Esophagus muscularis mucosa (tissue), 4 donors: ENCODE measurements at regions not wholly inside any gene's neighbourhood (a gene's known extent, or its start where the extent isn't known, plus 50 kb on each side); places are given as distances from the start of the nearest gene placed in this dataset.
"Not testable (repeated sequence)": the region's sequence is repeated elsewhere in the genome, so short reads cannot be mapped to it uniquely, and the experiment has no call there.

Source experiments
- DNase-seq: peaks from one replicate; pipeline ENCODE4 v3.0.0-alpha.2; 2017; ENCODE audit errors: extremely low spot score
- H3K27ac ChIP-seq, 4 donors: fragments of 200-600 bp; sonication (generic); replicated peaks in 1 of 4; 1 replicate in 3 of 4; 2 replicates in 1 of 4; pipeline ENCODE4 v1.5.1; 2016 to 2019; ENCODE audit warnings: mild to moderate bottlenecking in 1 of 4
- H3K27me3 ChIP-seq, 4 donors: fragments of 200-600 bp; sonication (generic); one replicate each; pipeline versions ENCODE4 v1.5.1 to v1.6.0; 2016 to 2019
- H3K36me3 ChIP-seq, 4 donors: fragments of 200-600 bp; sonication (generic); one replicate each; pipeline ENCODE4 v1.5.1; 2016 to 2019
- H3K4me1 ChIP-seq, 4 donors: fragments of 200-600 bp; sonication (generic); one replicate each; pipeline ENCODE4 v1.5.1; 2016 to 2019
- H3K4me3 ChIP-seq, 4 donors: fragments of 200-600 bp; sonication (generic); 1 replicate in 2 of 4; 2 replicates in 2 of 4; pipeline ENCODE4 v1.5.1; 2016 to 2019; ENCODE audit warnings: mild to moderate bottlenecking in 4 of 4, moderate library complexity in 1 of 4
- H3K9me3 ChIP-seq, 4 donors: fragments of 200-600 bp; sonication (generic); 1 replicate in 3 of 4; 2 replicates in 1 of 4; pipeline ENCODE4 v1.5.1; 2016 to 2019
- EP300 ChIP-seq: sonication (generic); formaldehyde crosslinking; IDR thresholded peaks from one replicate; pipeline ENCODE4 v1.6.1; 2017; ENCODE audit warnings: antibody characterized with exemption
- POLR2A ChIP-seq: fragments of 450-650 bp; IDR thresholded peaks from one replicate; pipeline ENCODE4 v1.6.1; 2017; ENCODE audit warnings: antibody characterized with exemption, moderate library complexity, mild to moderate bottlenecking, low read depth
- POLR2AphosphoS5 ChIP-seq, 2 donors: sonication (generic); formaldehyde crosslinking; IDR thresholded peaks; one replicate each; pipeline ENCODE4 v1.6.1; 2017; ENCODE audit warnings: antibody characterized with exemption in 2 of 2
- WGBS: methylation state at CpG from one replicate; pipeline ENCODE4 v1.1.5; 2018; 5-methylcytosine and 5-hydroxymethylcytosine counted together
- intact Hi-C: fragments of 100-400 bp; cut with DNase I; formaldehyde crosslinking; loops from one replicate; pipeline ENCODE4 v1.15.1; 2023
- TF ChIP-seq, protein P1 (sequence below), 3 experiments: fragments of 200-600 bp in 2 of 3; fragments of 450-650 bp in 1 of 3; sonication (generic) in 2 of 3; IDR thresholded peaks; one replicate each; pipeline ENCODE4 v1.5.1; 2017 to 2019; ENCODE audit warnings: antibody characterized with exemption in 3 of 3, mild to moderate bottlenecking in 2 of 3, moderate library complexity in 1 of 3

DNA sequence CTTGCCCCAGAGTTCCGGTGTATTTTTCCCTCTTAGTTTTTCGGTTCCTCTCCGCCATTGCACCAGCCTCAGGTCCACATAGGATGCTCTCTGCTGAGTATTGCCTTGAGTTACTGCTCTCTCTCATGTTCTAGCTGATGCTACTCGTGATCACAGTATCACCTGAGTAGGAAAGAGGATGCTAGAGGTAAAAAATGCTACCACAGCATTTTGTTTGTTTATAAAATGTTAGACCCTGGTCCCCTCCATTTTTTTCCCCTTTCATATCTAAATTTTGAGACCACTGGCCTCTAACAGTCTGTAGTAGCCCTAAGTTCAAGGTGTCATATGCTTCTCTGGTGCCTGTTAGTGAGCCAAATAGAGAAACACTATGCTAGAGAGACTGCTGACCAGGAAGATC is 175.5 kb downstream of the OR2B2 start:
- no peak for TF ChIP-seq POLR2AphosphoS5 (IDR thresholded peaks at IDR 0.05)
- no peak for TF ChIP-seq EP300
- no peak for TF ChIP-seq POLR2A
- TF ChIP-seq, protein P1, sequence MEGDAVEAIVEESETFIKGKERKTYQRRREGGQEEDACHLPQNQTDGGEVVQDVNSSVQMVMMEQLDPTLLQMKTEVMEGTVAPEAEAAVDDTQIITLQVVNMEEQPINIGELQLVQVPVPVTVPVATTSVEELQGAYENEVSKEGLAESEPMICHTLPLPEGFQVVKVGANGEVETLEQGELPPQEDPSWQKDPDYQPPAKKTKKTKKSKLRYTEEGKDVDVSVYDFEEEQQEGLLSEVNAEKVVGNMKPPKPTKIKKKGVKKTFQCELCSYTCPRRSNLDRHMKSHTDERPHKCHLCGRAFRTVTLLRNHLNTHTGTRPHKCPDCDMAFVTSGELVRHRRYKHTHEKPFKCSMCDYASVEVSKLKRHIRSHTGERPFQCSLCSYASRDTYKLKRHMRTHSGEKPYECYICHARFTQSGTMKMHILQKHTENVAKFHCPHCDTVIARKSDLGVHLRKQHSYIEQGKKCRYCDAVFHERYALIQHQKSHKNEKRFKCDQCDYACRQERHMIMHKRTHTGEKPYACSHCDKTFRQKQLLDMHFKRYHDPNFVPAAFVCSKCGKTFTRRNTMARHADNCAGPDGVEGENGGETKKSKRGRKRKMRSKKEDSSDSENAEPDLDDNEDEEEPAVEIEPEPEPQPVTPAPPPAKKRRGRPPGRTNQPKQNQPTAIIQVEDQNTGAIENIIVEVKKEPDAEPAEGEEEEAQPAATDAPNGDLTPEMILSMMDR (IDR thresholded peaks at IDR 0.05) = no peak
- intact Hi-C loops = no loop called here
- Histone ChIP-seq H3K9me3 (no peaks in the 10 kb centered on the region), H3K27ac (no peak overlapping the region), H3K27me3 (peaks cover 0 to 53% (median 2%) of the 10 kb centered on the region in 4 donors), H3K36me3 (no peaks in the 10 kb centered on the region), H3K4me1 (peaks cover 0 to 4% (median 1%) of the 10 kb centered on the region in 4 donors), H3K4me3 (no peak overlapping the region)
- DNase-seq = no peak
- 93% methylated on average over 4 of the region's 4 CpGs for WGBS

DNA sequence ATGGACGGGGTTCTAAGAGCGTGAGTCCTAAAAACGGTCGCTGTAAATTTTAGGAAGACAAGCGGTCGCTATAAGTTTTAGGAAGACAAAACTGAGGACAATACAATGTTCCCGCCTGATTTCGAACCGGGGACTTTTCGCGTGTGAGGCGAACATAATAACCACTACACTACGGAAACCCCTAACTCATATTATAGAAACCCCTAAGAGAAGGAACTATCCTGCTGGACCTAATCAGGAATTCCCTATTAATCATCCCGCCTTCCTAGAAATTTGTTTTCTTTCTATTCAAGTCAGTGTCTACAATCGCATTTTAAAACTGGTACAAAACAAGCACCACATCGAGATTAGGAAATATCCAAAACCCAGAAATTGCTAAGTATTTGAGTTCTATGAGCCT is 183.8 kb downstream of the OR2B2 start:
- Histone ChIP-seq H3K4me3 (no peak overlapping the region), H3K27ac (no peak overlapping the region), H3K27me3 (peaks cover 0 to 55% (median 0%) of the 10 kb centered on the region in 4 donors), H3K9me3 (no peaks in the 10 kb centered on the region), H3K4me1 (no peaks in the 10 kb centered on the region), H3K36me3 (no peaks in the 10 kb centered on the region)
- DNase-seq = no peak
- intact Hi-C loops = no loop called here
- TF ChIP-seq, protein P1 (IDR thresholded peaks at IDR 0.05) = no peak
- WGBS = 81% methylated on average over 16 of the region's 16 CpGs

DNA sequence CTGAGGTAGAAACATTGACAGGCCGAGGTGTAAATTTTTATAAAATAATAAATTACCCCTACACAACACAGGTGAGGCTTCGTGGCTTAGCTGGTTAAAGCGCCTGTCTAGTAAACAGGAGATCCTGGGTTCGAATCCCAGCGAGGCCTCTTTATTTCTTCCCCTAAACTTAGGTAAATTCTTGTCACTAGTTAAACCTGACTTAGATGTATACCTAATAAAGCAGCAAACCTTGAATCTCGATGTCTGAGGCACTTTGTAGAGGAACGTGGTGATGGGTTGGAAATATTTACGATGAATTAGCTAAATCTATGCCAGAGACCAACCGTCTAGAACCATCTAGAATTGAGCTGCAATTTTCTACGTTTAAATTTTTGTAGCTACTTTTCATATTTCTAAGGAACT is 185.6 kb downstream of the OR2B2 start:
- Histone ChIP-seq H3K9me3 (no peaks in the 10 kb centered on the region), H3K27me3 (peaks cover 0 to 52% (median 0%) of the 10 kb centered on the region in 4 donors), H3K27ac (no peak overlapping the region), H3K4me1 (no peaks in the 10 kb centered on the region), H3K36me3 (no peaks in the 10 kb centered on the region), H3K4me3 (no peak overlapping the region)
- WGBS = 66% methylated on average over 10 of the region's 10 CpGs
- no peak for DNase-seq
- intact Hi-C loops = no loop called here
- TF ChIP-seq POLR2A = no peak
- no peak for TF ChIP-seq EP300
- TF ChIP-seq, protein P1 (IDR thresholded peaks at IDR 0.05) = no peak
- no peak for TF ChIP-seq POLR2AphosphoS5 (IDR thresholded peaks at IDR 0.05)

DNA sequence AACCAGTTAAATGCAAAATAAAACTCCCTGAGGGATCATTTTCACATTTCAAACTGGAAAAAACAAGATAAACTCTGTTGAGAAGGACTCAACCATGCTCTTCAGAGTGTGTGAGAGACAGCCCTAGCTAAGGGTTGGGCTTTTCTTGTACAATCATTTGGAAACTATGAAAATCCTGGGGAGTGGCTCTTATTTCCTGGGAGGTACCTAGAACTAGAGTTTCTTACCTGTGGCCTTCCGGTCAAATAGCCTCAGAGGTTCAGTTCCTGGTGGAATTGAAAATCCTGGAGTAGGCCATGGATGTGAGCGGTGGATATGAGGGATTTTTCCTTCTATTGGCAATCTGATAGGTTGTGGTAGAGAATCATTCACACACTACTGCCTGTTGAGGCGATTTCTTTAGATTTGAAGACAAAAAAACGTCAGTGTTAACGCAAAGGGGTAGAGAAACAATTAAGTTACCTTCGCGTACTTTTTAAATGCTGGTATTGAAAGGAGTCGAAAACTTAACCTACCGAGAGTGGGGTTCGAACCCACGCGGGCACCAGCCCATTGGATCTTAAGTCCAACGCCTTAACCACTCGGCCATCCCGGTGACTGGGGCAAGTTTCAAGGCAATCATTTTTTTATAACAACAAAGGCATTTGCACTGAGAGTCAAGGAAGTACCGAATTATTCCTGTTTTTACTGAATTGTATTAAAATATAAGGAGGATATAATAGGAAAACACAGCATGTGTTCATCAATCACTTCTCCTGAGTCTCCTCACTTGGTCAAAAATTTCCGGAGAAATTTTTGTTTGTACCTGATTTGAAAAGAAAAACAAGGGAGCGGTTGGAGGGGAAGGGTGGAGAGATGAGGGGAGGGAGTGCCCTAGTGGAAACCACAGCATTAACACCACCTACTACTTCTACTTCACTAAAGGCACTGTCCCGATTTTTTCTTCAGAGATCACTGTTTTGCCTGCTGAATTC is 191.3 kb downstream of the OR2B2 start:
- H3K36me3 ChIP-seq = no peaks in the 10 kb centered on the region
- intact Hi-C loops = no loop called here
- TF ChIP-seq EP300 (no peak), POLR2AphosphoS5 (IDR thresholded peaks at IDR 0.05) (no peak), POLR2A (no peak)
- TF ChIP-seq, protein P1 (IDR thresholded peaks at IDR 0.05) = no peak
- H3K4me1 ChIP-seq = no peaks in the 10 kb centered on the region
- H3K27me3 ChIP-seq = peaks cover 0 to 56% (median 5%) of the 10 kb centered on the region in 4 donors
- H3K27ac ChIP-seq = no peak overlapping the region
- WGBS = 41% methylated on average over 19 of the region's 19 CpGs
- no peak overlapping the region for H3K4me3 ChIP-seq
- DNase-seq = no peak
- H3K9me3 ChIP-seq = no peaks in the 10 kb centered on the region

DNA sequence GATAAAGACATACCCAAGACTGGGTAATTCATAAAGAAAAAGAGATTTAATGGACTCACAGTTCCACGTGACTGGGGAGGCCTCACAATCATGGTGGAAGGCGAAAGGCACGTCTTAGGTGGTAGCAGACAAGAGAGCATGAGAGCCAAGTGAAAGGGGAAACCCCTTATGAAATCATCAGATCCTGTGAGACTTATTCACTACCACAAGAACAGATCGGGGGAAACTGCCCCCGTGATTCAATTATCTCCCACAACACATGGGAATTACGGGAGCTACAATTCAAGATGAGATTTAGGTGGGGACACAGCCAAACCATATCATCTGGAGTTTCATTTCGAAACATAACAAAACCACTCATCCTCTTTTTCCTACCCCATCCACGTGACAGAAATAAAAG is 193.2 kb downstream of the OR2B2 start:
- H3K36me3 ChIP-seq, intact Hi-C loops, H3K4me1 ChIP-seq, H3K9me3 ChIP-seq, H3K27ac ChIP-seq, H3K4me3 ChIP-seq, DNase-seq: not testable (repeated sequence)
- WGBS = 81% methylated on average over 8 of the region's 8 CpGs
- H3K27me3 ChIP-seq = peaks cover 0 to 47% (median 5%) of the 10 kb centered on the region in 4 donors
